DND-41 (cell line): ENCODE measurements at regions not wholly inside any gene's neighbourhood (a gene's known extent, or its start where the extent isn't known, plus 50 kb on each side); places are given as distances from the start of the nearest gene placed in this dataset.

ENCODE experiments used
- CTCF ChIP-seq: IDR thresholded peaks from 2 replicates; pipeline ENCODE4 v1.5.1; 2012; ENCODE audit warnings: borderline replicate concordance, low read length, moderate library complexity, mild to moderate bottlenecking; ENCODE audit not compliant: poor library complexity, severe bottlenecking; ENCODE audit errors: extremely low read depth
- EZH2 ChIP-seq: IDR thresholded peaks from 3 replicates; pipeline ENCODE4 v1.6.1; 2012; ENCODE audit warnings: borderline replicate concordance, low read depth, mild to moderate bottlenecking, moderate library complexity, low read length, inconsistent platforms; ENCODE audit not compliant: severe bottlenecking

- TF ChIP-seq CTCF (no peak), EZH2 (no peak)
Measured at GRCh38 chr2:119076713-119077112, 81.8 kb downstream of the C1QL2 start.
